Type B pancreatic cell (in vitro differentiated cells): ENCODE measurements at regions not wholly inside any gene's neighbourhood (a gene's known extent, or its start where the extent isn't known, plus 50 kb on each side); places are given as distances from the start of the nearest gene placed in this dataset.
"Not testable (repeated sequence)": the region's sequence is repeated elsewhere in the genome, so short reads cannot be mapped to it uniquely, and the experiment has no call there.

Experiments used
- DNase-seq: peaks from one replicate; pipeline ENCODE4 v3.0.0; 2021; ENCODE audit warnings: mixed read lengths; ENCODE audit not compliant: unreplicated experiment; ENCODE audit errors: extremely low spot score
- H3K27ac Mint-ChIP-seq: 2 replicates; pipeline ENCODE4 v1.8.0; 2021; ENCODE audit warnings: mild to moderate bottlenecking, mixed read lengths
- H3K27me3 Mint-ChIP-seq: 2 replicates; pipeline ENCODE4 v1.8.0; 2021; ENCODE audit warnings: mixed read lengths
- H3K36me3 Mint-ChIP-seq: 2 replicates; pipeline ENCODE4 v1.8.0; 2021; ENCODE audit warnings: mixed read lengths
- H3K4me1 Mint-ChIP-seq: one replicate; pipeline ENCODE4 v1.8.0; 2021; ENCODE audit warnings: mixed read lengths; ENCODE audit not compliant: unreplicated experiment
- H3K4me3 Mint-ChIP-seq: 2 replicates; pipeline ENCODE4 v1.8.0; 2021; ENCODE audit warnings: mild to moderate bottlenecking, mixed read lengths
- H3K9me3 Mint-ChIP-seq: 2 replicates; pipeline ENCODE4 v1.8.0; 2021; ENCODE audit warnings: mixed read lengths
- CTCF ChIP-seq: fragments of 200-600 bp; sonication (generic); conservative IDR thresholded peaks from 2 replicates; pipeline ENCODE4 v1.5.0; 2021; ENCODE audit warnings: antibody characterized with exemption, mild to moderate bottlenecking

- H3K4me3 Mint-ChIP-seq, result no peak overlapping the region
- H3K4me1 Mint-ChIP-seq, result no peaks in the 10 kb centered on the region
- H3K36me3 Mint-ChIP-seq, result no peaks in the 10 kb centered on the region
- H3K27me3 Mint-ChIP-seq, result no peaks in the 10 kb centered on the region
- H3K27ac Mint-ChIP-seq, result no peak overlapping the region
- DNase-seq, result no peak
- no peaks in the 10 kb centered on the region for H3K9me3 Mint-ChIP-seq
- no peak for TF ChIP-seq CTCF
These were observed 103.1 kb downstream of the VGLL3 start for GRCh38 chr3:86887876-86888275.

- no peak for DNase-seq
- Mint-ChIP-seq H3K36me3 (no peaks in the 10 kb centered on the region), H3K4me1 (no peaks in the 10 kb centered on the region), H3K9me3 (no peaks in the 10 kb centered on the region), H3K27me3 (no peaks in the 10 kb centered on the region), H3K27ac (no peak overlapping the region), H3K4me3 (no peak overlapping the region)
- no peak for TF ChIP-seq CTCF
These were observed 110.9 kb downstream of the VGLL3 start for GRCh38 chr3:86880066-86880465.

GRCh38 chr3:86876504-86877181 is 114.3 kb downstream of the VGLL3 start:
- H3K4me3 Mint-ChIP-seq, H3K9me3 Mint-ChIP-seq, DNase-seq, H3K36me3 Mint-ChIP-seq, H3K27ac Mint-ChIP-seq, H3K4me1 Mint-ChIP-seq, H3K27me3 Mint-ChIP-seq: not testable (repeated sequence)

DNA sequence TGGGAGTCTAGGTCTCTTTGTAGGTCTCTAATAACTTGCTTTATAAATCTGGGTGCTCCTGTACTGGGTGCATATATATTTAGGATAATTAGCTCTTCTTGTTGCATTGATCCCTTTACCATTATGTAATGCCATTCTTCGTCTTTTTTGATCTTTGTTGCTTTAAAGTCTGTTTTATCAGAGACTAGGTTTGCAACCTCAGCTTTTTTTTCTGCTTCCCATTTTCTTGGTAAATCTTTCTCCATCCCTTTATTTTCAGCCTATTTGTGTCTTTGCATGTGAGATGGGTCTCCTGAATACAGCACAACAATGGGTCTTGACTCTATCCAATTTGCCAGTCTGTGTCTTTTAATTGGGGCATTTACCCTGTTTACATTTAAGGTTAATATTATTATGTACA is 116.2 kb downstream of the VGLL3 start:
- not testable (repeated sequence) for H3K27ac Mint-ChIP-seq, H3K4me1 Mint-ChIP-seq, H3K4me3 Mint-ChIP-seq, H3K36me3 Mint-ChIP-seq, DNase-seq, H3K27me3 Mint-ChIP-seq, H3K9me3 Mint-ChIP-seq

DNA sequence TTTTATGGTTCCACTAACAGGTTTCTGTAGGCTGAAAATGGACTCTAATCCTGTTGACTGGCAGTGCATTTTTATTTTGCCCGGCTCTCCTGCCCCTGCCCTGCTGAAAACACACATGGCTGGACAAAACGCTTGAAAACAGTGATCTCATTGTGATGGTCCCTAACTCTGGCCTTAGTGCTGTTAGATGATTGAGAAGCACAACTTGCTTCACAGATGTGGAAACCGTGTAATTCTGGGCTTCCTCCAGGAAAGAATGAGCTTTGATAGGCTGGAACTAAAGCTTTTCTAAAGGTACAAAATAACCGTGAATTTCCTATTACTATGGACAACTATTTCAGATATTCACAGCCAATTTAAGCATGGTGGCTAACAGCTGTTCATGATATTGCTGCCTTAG is 121.4 kb downstream of the VGLL3 start:
- no peak overlapping the region for H3K27ac Mint-ChIP-seq
- H3K9me3 Mint-ChIP-seq, result no peaks in the 10 kb centered on the region
- TF ChIP-seq CTCF, result no peak
- no peaks in the 10 kb centered on the region for H3K36me3 Mint-ChIP-seq
- H3K4me3 Mint-ChIP-seq, result no peak overlapping the region
- no peaks in the 10 kb centered on the region for H3K27me3 Mint-ChIP-seq
- no peaks in the 10 kb centered on the region for H3K4me1 Mint-ChIP-seq
- DNase-seq, result no peak

DNA sequence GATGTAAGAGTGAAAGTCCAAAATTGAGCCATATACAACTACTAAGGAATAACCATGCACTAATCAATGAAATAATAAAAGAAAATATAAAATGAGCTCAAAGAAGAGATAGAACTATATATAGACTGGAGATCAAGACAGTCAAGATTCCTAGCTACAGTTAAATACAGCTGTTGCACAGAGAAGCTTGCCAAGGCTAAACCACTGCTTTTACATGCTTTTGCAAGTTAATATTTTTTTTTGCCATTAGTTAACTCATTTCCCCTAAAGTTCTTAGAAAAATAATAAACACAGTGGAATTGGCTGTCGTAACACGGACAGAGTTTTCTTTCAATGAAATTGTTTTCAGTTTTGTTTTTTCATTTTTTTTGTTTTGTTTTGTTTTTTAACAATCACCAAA is 123.0 kb downstream of the VGLL3 start:
- Mint-ChIP-seq H3K9me3 (no peaks in the 10 kb centered on the region), H3K27ac (no peak overlapping the region), H3K4me3 (no peak overlapping the region), H3K36me3 (no peaks in the 10 kb centered on the region), H3K4me1 (no peaks in the 10 kb centered on the region), H3K27me3 (no peaks in the 10 kb centered on the region)
- TF ChIP-seq CTCF, result no peak
- DNase-seq, result no peak

DNA sequence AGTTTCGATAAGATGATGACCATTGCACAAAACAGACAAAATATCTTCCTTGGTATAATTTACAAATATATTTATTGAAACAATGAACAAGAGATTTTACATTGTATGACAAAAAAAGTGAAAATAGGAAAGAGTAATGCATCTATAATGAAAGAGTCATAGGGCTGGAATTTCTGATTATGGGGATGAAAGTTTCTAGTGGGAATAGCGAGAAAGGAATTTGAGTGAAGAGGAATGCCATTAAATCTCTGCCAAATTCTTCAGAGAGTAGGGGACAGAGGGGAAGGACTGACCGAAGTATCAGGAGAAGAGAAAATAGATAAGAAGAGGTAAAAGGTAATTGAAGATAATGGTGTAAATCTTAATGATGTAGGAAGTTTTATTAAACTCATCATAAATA is 125.4 kb downstream of the VGLL3 start:
- H3K4me3 Mint-ChIP-seq, result no peak overlapping the region

More for the DNA sequence above, 125.4 kb downstream of the VGLL3 start:
- no peak for DNase-seq
- Mint-ChIP-seq H3K27ac (no peak overlapping the region), H3K36me3 (no peaks in the 10 kb centered on the region), H3K27me3 (no peaks in the 10 kb centered on the region), H3K4me1 (no peaks in the 10 kb centered on the region), H3K9me3 (no peaks in the 10 kb centered on the region)
- no peak for TF ChIP-seq CTCF
